Activated T-cell treated with anti-CD3 and anti-CD28 coated beads, Interleukin-2, amount 50 U/mL, for 1 hour (primary cell): ENCODE measurements at regions not wholly inside any gene's neighbourhood (a gene's known extent, or its start where the extent isn't known, plus 50 kb on each side); places are given as distances from the start of the nearest gene placed in this dataset.
"Not testable (repeated sequence)": the region's sequence is repeated elsewhere in the genome, so short reads cannot be mapped to it uniquely, and the experiment has no call there.

Experiments
- DNase-seq: peaks from one replicate; pipeline ENCODE4 v3.0.0-alpha.2; 2020

- no peak for DNase-seq
Observed at GRCh38 chrX:74179990-74180389, 124.0 kb upstream of the ZCCHC13 start.

DNA sequence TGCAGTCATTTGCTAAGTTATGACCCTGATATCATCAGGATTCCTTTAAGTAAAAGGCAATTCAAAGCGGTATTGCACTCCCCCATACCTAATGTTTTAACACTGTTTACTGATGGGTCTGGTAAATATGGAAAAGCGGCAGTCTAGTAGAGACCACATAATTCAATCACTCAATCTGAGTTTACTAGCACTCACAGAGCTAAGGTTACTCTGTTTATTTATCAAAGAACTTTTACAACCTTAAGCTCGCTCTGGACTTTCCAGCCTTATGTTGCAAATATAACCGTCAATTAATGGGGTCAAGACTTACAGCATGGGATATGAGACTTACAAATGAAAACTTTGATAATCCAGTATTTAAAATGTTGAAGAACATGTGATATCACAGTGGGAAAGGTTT lies 124.5 kb upstream of the ZCCHC13 start:
- DNase-seq = no peak

DNA sequence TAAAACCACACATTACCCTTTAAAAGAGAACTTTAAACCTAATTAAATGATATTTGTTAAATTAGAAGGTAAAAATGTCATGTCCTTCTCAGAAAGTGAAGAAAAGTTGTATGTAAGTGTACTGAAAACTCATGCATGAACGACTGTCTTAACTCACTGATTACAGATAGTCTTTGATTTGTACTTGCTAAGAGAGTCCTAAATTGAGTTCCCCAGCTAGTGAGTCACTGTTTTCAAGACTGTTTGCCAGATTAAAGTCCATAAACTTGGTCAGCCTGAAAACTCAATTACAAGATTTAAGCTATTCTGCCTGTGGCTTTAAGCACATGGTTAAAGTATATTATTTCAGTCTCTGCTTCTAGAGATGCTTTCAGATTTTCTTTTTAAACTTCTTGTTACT lies 124.9 kb upstream of the ZCCHC13 start:
- DNase-seq = no peak

DNA sequence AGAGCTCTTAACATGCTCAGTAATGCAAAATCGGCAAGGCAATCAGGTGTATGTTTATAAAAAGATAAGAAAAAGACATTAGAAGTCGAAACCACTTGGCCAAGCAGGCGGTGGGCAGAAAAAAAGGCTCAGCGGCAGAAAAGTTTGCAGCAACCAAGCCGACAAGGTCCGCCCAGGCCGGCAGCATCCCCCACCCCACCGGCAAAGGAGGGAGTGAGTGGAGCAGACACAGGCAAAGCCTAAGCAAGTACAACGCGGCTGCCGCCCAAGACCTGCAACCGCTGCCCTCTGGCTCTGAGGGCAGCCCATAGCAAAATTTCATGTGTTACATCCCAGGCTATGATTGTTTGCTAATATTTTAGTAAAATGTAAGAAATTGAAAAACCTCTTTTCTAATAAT lies 125.4 kb upstream of the ZCCHC13 start:
- DNase-seq = no peak

DNA sequence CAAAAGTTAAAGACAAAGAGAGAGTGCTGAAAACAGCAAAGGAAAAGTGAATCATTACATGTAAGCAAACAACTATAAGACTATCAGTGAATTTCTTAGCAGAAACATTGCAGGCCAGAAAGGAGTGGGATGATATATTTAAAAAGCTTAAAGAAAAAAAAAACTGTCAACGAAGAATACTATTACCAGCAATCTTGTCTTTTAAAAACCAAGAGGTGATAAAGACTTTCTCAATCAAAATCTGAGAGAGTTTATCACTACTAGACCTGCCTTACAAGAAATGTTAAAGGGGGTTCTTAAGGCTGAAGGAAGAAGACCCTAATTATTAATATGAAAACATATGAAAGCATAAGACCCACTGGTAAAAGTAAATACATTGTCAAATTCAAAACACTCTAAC lies 132.5 kb upstream of the ZCCHC13 start:
- no peak for DNase-seq

DNA sequence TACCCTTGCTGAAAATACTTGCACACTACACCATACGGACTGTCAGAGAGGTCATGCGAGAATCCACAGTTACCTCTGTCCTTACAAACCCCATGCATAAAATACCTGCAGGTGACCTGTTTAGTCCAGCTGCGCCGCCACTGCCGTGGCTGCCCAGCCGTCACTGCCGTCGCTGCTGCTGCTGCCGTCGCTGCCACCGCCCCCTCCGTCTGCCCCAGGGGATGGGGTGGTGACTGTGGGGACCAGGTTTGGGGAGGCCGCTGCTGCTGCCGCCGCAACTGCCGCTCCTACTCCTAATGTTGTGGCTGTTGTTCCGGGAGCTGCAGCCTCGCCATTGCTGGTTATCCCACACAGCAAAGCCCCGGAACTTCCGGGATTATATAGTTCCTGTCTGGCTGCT lies 141.8 kb upstream of the ZCCHC13 start:
- DNase-seq = no peak

GRCh38 chrX:74160816-74161215 lies 143.2 kb upstream of the ZCCHC13 start:
- DNase-seq = no peak

- DNase-seq = no peak
Observed at GRCh38 chrX:74160358-74160757, 143.6 kb upstream of the ZCCHC13 start.

GRCh38 chrX:74147439-74147838 lies 156.5 kb upstream of the ZCCHC13 start:
- no peak for DNase-seq

DNA sequence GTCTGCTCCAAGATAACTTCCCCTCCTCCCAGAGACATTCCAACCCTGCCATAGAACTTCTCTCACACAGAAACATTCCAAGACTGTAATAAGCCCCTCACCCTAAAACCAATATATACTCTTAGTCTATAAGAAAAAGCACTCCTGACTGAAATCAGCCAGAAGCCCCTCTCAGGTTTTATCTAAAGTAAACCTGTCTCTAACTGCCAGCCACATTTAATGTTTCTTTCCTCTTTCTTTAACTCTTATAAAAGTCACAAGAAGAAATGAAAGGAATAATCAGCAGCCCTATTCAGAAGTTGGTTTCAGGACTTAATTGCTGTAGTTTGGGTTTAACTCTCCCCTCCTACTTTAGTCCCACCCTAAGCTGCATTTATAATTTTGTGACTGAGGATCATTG lies 165.0 kb upstream of the ZCCHC13 start:
- no peak for DNase-seq

- no peak for DNase-seq
Observed at GRCh38 chrX:74133156-74133796, 170.7 kb upstream of the ZCCHC13 start.

- no peak for DNase-seq
Observed at GRCh38 chrX:74132280-74132679, 171.7 kb upstream of the ZCCHC13 start.

- DNase-seq = no peak
Observed at GRCh38 chrX:74119016-74119910, 184.7 kb upstream of the ZCCHC13 start.

DNA sequence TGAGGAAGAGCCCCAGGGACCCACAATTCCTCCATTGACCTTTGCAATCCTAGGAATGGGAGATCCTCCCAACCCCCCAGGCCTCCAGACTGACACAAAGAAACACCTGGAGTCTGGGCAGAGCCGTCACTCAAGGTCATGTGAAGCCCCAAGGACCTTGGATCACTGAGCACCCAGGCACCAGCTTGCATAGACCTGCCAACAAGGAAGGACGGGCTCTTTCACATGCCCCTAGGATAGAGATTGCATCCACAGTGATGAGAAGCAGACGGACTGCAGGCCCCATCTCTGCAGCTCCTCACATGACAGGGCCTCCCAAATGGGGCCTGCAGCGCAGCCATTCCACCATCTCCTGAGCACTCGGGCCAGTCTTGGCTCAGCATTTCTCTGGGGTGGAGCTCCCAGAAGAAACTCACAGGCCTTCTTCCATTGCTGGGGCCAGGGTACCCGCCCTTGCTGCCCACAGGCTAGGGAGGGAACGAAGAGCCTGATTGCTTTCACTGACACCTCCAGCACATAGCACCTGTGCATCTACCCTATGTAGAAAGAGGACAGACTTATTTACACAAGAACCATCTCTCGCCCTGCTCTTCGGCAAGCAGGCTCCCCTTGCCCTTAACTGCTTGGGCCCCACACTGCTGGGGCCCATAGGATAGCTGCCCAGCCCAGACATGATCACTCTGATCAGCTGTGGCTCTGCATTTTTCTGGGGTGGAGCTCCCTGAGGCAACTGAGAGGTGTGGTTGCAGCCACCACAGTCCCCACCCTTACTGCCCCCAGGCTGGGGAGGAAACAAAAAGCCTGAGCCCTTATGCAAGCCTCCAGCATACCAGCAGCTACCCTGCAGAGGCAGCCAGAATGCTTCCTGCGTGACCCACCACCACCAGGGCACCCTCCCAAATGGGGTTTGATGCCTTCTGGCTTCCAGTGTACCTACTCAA lies 185.7 kb upstream of the ZCCHC13 start:
- no peak for DNase-seq

DNA sequence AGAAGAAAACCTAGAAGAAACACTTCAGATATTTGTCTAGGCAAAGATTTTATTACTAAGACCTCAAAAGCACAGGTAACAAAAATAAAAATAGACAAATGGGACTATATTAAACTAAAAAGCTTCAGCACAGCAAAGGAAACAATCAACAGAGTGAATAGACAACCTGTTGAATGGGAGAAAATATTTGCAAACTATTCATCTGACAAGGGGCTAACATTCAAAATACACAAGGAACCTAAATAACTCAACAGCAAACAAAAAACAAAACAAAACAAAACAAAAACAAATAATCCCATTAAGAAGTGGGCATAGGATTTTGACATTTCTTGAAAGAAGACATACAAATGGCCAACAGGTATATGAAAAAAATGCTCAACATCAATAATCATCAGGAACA lies 192.7 kb upstream of the ZCCHC13 start:
- DNase-seq = no peak

DNA sequence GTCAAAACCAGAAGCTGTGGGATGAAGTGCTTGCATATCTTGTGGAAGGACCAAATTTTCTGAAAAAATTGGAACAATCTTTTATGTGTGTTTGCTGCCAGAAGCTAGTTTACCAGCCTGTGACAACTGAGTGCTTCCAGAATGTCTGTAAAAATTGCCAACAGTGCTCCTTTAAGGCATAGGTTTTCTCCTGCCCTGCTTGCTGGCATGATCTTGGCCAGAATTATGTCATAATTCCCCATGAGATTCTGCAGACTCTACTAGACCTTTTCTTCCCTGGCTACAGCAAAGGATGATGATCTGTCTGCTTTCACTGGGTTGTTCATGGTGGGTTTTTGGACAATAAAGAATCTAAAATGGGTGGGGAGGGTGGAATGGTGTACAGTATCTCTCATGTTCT lies 196.3 kb upstream of the ZCCHC13 start:
- no peak for DNase-seq

- DNase-seq = no peak
Observed at GRCh38 chrX:74104356-74105015, 199.5 kb upstream of the ZCCHC13 start.

DNA sequence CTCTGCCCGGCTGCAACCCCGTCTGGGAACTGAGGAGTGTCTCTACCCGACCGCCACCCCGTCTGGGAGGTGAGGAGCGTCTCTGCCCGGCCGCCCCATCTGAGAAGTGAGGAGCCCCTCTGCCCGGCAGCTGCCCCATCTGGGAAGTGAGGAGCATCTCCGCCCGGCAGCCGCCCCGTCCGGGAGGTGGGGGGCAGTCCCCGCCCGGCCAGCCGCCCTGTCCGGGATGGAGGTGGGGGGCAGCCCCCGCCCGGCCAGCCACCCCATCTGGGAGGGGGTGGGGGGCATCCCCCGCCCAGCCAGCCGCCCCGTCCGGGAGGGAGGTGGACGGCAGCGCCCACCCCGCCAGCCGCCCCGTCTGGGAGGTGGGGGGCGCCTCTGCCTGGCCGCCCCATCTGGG lies 205.6 kb upstream of the ZCCHC13 start:
- not testable (repeated sequence) for DNase-seq

GRCh38 chrX:74090049-74090448 lies 213.9 kb upstream of the ZCCHC13 start:
- DNase-seq = no peak

GRCh38 chrX:74085642-74086236 lies 218.2 kb upstream of the ZCCHC13 start:
- no peak for DNase-seq

DNA sequence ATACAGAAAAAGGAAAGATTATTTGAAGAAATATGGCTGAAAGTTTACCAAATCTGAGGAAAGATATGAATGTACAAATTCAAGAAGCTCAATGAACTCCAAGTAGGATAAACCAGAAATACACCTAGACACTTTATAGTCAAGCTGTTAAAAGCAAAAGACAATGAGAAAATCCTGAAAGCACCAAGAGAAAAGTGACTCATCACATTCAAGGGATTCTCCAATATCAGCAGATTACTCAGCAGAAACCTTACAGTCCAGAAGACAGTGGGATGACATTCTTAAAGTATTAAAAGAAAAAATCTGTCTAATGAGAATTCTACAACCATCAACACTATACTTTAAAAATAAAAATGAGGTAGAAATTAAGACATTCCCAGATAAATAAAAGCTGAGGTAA lies 223.8 kb upstream of the ZCCHC13 start:
- no peak for DNase-seq

- no peak for DNase-seq
Observed at GRCh38 chrX:74065831-74066390, 213.4 kb upstream of the XIST start.
